Stomach (tissue), 8 donors: ENCODE measurements at regions not wholly inside any gene's neighbourhood (a gene's known extent, or its start where the extent isn't known, plus 50 kb on each side); places are given as distances from the start of the nearest gene placed in this dataset.

Experiments used
- DNase-seq, 2 donors: peaks; one replicate each; pipeline versions ENCODE4 v3.0.0 to v3.0.0-alpha.2; 2013 to 2019
- H3K27ac ChIP-seq, 5 donors: fragments of 200-600 bp in 4 of 5; sonication (generic) in 4 of 5; one replicate each; pipeline ENCODE4 v1.5.1; 2013 to 2019; ENCODE audit warnings: mild to moderate bottlenecking in 1 of 5, moderate library complexity in 1 of 5
- H3K27me3 ChIP-seq, 3 donors: fragments of 200-600 bp; sonication (generic); one replicate each; pipeline ENCODE4 v1.5.1; 2017 to 2019; ENCODE audit warnings: mixed run types in 1 of 3
- H3K36me3 ChIP-seq, 4 donors: fragments of 200-600 bp; sonication (generic); 1 replicate in 3 of 4; 2 replicates in 1 of 4; pipeline ENCODE4 v1.5.1; 2016 to 2019
- H3K4me1 ChIP-seq, 4 donors: fragments of 200-600 bp; sonication (generic); one replicate each; pipeline ENCODE4 v1.5.1; 2016 to 2019
- H3K4me3 ChIP-seq, 4 donors: fragments of 200-600 bp; sonication (generic) in 3 of 4; one replicate each; pipeline ENCODE4 v1.5.1; 2016 to 2019; ENCODE audit warnings: mild to moderate bottlenecking in 1 of 4
- H3K9me3 ChIP-seq, 4 donors: fragments of 200-600 bp; sonication (generic); one replicate each; pipeline ENCODE4 v1.5.1; 2016 to 2019
- EP300 ChIP-seq: sonication (generic); formaldehyde crosslinking; IDR thresholded peaks from one replicate; pipeline ENCODE4 v1.6.1; 2017; ENCODE audit warnings: antibody characterized with exemption
- POLR2A ChIP-seq, 4 donors: fragments of 450-650 bp; IDR thresholded peaks; one replicate each; pipeline ENCODE4 v1.6.1; 2016; ENCODE audit warnings: antibody characterized with exemption in 4 of 4, control low read depth in 2 of 4, mild to moderate bottlenecking in 1 of 4, moderate library complexity in 1 of 4
- POLR2AphosphoS5 ChIP-seq, 3 donors: sonication (generic); formaldehyde crosslinking; IDR thresholded peaks; one replicate each; pipeline ENCODE4 v1.6.1; 2016; ENCODE audit warnings: antibody characterized with exemption in 3 of 3
- WGBS, 5 donors: extraction: QIAGEN DNeasy Blood & Tissue Kit in 3 of 5; methylation state at CpG; one replicate each; pipeline versions ENCODE4 v1.1.5 to v1.1.7; 2013 to 2018; 5-methylcytosine and 5-hydroxymethylcytosine counted together
- intact Hi-C: fragments of 100-400 bp; cut with DNase I; formaldehyde crosslinking; loops from one replicate; pipeline ENCODE4 v1.15.1; 2023; ENCODE audit warnings: low total_unique reads
- TF ChIP-seq, protein P1 (sequence below), 7 experiments: fragments of 450-650 bp in 4 of 7; fragments of 200-600 bp in 3 of 7; sonication (generic) in 3 of 7; IDR thresholded peaks; one replicate each; pipeline ENCODE4 v1.5.1; 2016 to 2019; ENCODE audit warnings: antibody characterized with exemption in 7 of 7, control low read depth in 2 of 7, mild to moderate bottlenecking in 1 of 7
- donor health status: healthy with polysubstance abuse.
- donor health status: Bipolar disorder and iron deficiency.
- donor health status: healthy.

DNA sequence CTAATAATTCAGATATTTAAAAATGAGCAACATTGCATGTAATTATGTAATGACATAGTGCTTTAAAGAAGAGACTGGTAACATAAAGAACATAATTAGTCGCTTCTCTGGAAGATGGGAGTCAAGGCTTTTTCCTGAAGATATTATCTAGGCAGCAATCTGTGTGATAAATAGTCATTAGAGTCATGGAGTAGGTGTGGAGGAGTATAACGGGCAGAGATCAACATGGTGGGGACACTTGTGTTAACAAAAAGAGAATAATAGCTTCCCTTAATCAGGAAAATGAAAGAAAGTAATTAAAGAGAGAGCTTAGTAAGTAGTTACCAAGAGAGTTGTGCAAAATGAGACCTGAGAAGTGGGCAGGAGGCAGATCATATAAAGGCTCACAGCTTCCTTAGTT, 1417.1 kb upstream of the ATXN8OS start:
- Histone ChIP-seq H3K4me1 (no peaks in the 10 kb centered on the region), H3K27ac (no peak overlapping the region), H3K27me3 (no peaks in the 10 kb centered on the region), H3K4me3 (no peak overlapping the region), H3K36me3 (no peaks in the 10 kb centered on the region), H3K9me3 (no peaks in the 10 kb centered on the region)
- intact Hi-C loops, result no loop called here
- no peak for DNase-seq
- TF ChIP-seq POLR2AphosphoS5 (IDR thresholded peaks at IDR 0.05) (no peak), POLR2A (IDR thresholded peaks at IDR 0.05) (no peak)
- WGBS, 5 donors, result 40 to 50% (median 47%) methylated on average over 2 of the region's 2 CpGs

DNA sequence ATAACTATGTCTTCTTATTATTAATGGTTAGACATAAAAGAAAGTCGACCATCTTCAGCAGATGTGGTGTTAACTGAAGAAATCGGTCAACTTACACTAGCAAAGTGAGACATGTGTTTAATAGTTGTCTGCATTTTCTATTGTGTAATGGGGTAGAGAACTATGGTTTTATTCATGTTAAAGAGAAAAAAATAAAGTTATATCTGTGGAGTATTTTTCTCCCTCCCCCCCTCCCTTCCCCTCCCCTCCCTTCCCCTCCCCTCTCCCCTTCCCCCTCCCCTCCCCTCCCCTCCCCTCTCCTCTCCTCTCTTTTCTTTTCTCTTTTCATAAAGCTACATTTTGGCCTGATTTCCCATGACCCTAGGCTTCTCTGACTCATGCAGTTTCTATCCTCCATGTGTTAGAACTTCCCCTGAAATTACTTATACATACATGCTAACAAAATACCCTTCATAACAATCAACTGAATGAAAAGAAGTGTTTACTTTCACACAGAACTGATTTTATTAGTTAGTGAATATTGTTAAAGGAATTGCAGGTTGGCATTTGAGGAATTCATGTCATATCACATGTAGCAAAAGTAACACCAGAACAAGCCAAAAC, 1431.0 kb upstream of the ATXN8OS start:
- Histone ChIP-seq H3K27ac (no peak overlapping the region), H3K27me3 (no peaks in the 10 kb centered on the region), H3K36me3 (no peaks in the 10 kb centered on the region), H3K4me3 (no peak overlapping the region), H3K4me1 (no peaks in the 10 kb centered on the region), H3K9me3 (no peaks in the 10 kb centered on the region)
- no peak for DNase-seq
- intact Hi-C loops, result no loop called here
- TF ChIP-seq EP300 (no peak), POLR2AphosphoS5 (IDR thresholded peaks at IDR 0.05) (no peak), POLR2A (IDR thresholded peaks at IDR 0.05) (no peak)
- TF ChIP-seq, protein P1, sequence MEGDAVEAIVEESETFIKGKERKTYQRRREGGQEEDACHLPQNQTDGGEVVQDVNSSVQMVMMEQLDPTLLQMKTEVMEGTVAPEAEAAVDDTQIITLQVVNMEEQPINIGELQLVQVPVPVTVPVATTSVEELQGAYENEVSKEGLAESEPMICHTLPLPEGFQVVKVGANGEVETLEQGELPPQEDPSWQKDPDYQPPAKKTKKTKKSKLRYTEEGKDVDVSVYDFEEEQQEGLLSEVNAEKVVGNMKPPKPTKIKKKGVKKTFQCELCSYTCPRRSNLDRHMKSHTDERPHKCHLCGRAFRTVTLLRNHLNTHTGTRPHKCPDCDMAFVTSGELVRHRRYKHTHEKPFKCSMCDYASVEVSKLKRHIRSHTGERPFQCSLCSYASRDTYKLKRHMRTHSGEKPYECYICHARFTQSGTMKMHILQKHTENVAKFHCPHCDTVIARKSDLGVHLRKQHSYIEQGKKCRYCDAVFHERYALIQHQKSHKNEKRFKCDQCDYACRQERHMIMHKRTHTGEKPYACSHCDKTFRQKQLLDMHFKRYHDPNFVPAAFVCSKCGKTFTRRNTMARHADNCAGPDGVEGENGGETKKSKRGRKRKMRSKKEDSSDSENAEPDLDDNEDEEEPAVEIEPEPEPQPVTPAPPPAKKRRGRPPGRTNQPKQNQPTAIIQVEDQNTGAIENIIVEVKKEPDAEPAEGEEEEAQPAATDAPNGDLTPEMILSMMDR (IDR thresholded peaks at IDR 0.05), result no peak
- WGBS, 5 donors, result 80 to 92% (median 91%) methylated on average over 2 of the region's 2 CpGs

DNA sequence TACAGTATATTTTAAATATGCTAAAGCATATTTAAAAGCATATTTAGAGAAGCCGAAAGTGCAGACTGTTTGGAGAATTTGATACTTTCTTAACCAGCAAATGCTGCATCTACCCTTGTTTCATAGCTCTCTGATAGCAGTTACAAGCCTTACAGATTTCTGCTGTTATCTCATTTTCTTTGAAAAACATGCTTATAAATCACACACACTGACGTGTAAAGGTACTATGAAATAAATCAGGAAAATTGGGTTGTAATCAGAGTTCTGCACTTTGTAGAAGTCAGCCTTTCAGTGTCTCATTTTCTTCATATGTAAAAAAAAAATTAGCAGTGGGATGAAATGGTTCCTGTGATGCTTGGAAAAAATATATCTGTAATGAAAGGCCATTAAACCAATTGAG, 1432.4 kb upstream of the ATXN8OS start:
- no peaks in the 10 kb centered on the region for H3K36me3 ChIP-seq
- no peaks in the 10 kb centered on the region for H3K9me3 ChIP-seq
- 60 to 69% (median 65%) methylated on average over 2 of the region's 2 CpGs for WGBS, 5 donors
- H3K27me3 ChIP-seq, result no peaks in the 10 kb centered on the region
- no peak overlapping the region for H3K4me3 ChIP-seq
- DNase-seq, result no peak
- H3K4me1 ChIP-seq, result no peaks in the 10 kb centered on the region
- TF ChIP-seq, protein P1 (IDR thresholded peaks at IDR 0.05), result no peak
- no peak for TF ChIP-seq EP300
- TF ChIP-seq POLR2AphosphoS5 (IDR thresholded peaks at IDR 0.05), result no peak
- intact Hi-C loops, result no loop called here
- no peak overlapping the region for H3K27ac ChIP-seq

DNA sequence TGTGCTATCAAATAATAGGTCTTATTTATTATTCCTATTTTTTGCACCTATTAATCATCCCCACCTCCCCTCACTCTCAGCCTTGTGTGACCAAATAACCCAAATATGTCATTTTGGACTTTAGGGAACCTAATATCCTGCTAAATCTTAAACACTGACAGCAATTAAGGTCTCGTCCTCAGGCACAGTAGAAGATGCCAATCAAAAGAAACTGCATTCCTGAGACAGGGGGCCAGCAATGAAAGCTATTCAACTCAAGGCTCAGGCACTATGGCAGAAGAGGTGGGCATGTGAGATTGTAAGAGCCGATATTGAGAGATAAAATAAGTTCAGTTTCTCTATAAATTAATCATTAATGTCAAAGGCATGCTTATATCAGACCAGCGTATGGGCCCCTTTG, 1437.7 kb upstream of the PCDH9 start:
- Histone ChIP-seq H3K4me3 (no peak overlapping the region), H3K27ac (no peak overlapping the region), H3K9me3 (no peaks in the 10 kb centered on the region), H3K27me3 (no peaks in the 10 kb centered on the region), H3K36me3 (no peaks in the 10 kb centered on the region), H3K4me1 (no peaks in the 10 kb centered on the region)
- intact Hi-C loops, result no loop called here
- WGBS, 5 donors, result 57 to 70% (median 59%) methylated on average over 3 of the region's 3 CpGs
- no peak for DNase-seq
- no peak for TF ChIP-seq POLR2A (IDR thresholded peaks at IDR 0.05)
- TF ChIP-seq POLR2AphosphoS5 (IDR thresholded peaks at IDR 0.05), result no peak
- TF ChIP-seq, protein P1 (IDR thresholded peaks at IDR 0.05), result no peak
- TF ChIP-seq EP300, result no peak

DNA sequence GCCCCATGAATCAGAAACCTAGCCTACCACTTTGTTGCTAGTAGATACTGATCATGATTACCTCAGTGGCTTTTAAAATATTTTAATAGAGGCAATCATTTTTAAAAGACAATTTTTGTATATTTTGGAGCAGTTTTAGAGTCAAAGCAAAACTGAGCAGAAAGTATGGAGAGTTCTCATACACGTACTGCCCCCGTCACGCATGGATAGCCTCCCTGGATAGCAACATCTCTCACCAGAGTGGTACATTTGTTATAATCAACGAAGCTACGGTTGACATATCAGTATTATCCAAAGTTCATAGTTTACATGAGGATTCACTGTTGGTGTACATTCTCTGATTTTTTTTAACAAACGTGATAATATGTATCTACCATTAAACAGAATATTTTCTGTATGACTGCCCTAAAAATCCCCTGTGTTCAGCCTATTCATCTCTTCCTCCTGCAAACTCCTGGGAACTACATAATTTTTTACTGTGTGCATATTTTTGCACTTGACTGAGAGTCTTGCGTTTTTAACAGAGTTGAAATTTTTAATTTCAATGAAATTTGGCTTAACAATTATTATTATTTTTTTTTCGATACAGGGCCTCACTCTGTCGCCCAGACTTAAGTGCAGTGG, 1436.8 kb upstream of the PCDH9 start:
- no peaks in the 10 kb centered on the region for H3K9me3 ChIP-seq
- H3K36me3 ChIP-seq, result no peaks in the 10 kb centered on the region
- DNase-seq, result no peak
- H3K4me3 ChIP-seq, result no peak overlapping the region
- intact Hi-C loops, result no loop called here
- H3K27ac ChIP-seq, result no peak overlapping the region
- H3K27me3 ChIP-seq, result no peaks in the 10 kb centered on the region
- no peaks in the 10 kb centered on the region for H3K4me1 ChIP-seq
- WGBS, 5 donors, result 76 to 82% (median 79%) methylated on average over 9 of the region's 9 CpGs
- TF ChIP-seq POLR2A (IDR thresholded peaks at IDR 0.05) (no peak), POLR2AphosphoS5 (IDR thresholded peaks at IDR 0.05) (no peak)
